Testis (tissue), 2 donors: ENCODE measurements at regions not wholly inside any gene's neighbourhood (a gene's known extent, or its start where the extent isn't known, plus 50 kb on each side); places are given as distances from the start of the nearest gene placed in this dataset.

Experiments
- DNase-seq: peaks from one replicate; pipeline ENCODE4 v3.0.0-alpha.2; 2019
- H3K27ac ChIP-seq, 2 donors: fragments of 200-600 bp; sonication (generic); one replicate each; pipeline ENCODE4 v1.5.1; 2019
- H3K27me3 ChIP-seq: fragments of 200-600 bp; sonication (generic); one replicate; pipeline ENCODE4 v1.5.1; 2019
- H3K36me3 ChIP-seq: fragments of 200-600 bp; sonication (generic); one replicate; pipeline ENCODE4 v1.5.1; 2017; ENCODE audit warnings: low read depth; ENCODE audit errors: missing control alignments
- H3K4me1 ChIP-seq: fragments of 200-600 bp; sonication (generic); one replicate; pipeline ENCODE4 v1.5.1; 2019
- H3K4me3 ChIP-seq, 2 donors: fragments of 200-600 bp; sonication (generic); one replicate each; pipeline ENCODE4 v1.5.1; 2017 to 2019
- H3K9me3 ChIP-seq: fragments of 200-600 bp; sonication (generic); one replicate; pipeline ENCODE4 v1.5.1; 2017
- CTCF ChIP-seq, 3 experiments: fragments of 450-650 bp in 2 of 3; fragments of 200-600 bp in 1 of 3; sonication (generic) in 1 of 3; IDR thresholded peaks; one replicate each; pipeline ENCODE4 v1.5.1; 2016 to 2019; ENCODE audit warnings: antibody characterized with exemption in 3 of 3, mild to moderate bottlenecking in 2 of 3, moderate library complexity in 1 of 3
- POLR2A ChIP-seq: fragments of 450-650 bp; IDR thresholded peaks from one replicate; pipeline ENCODE4 v1.6.1; 2017; ENCODE audit warnings: antibody characterized with exemption, mild to moderate bottlenecking, moderate library complexity
- WGBS, 2 donors: methylation state at CpG; one replicate each; pipeline ENCODE4 v1.1.5; 2018; 5-methylcytosine and 5-hydroxymethylcytosine counted together
- intact Hi-C: fragments of 100-400 bp; cut with DNase I; formaldehyde crosslinking; loops from one replicate; pipeline ENCODE4 v1.15.1; 2023; ENCODE audit warnings: low total_unique reads

DNA sequence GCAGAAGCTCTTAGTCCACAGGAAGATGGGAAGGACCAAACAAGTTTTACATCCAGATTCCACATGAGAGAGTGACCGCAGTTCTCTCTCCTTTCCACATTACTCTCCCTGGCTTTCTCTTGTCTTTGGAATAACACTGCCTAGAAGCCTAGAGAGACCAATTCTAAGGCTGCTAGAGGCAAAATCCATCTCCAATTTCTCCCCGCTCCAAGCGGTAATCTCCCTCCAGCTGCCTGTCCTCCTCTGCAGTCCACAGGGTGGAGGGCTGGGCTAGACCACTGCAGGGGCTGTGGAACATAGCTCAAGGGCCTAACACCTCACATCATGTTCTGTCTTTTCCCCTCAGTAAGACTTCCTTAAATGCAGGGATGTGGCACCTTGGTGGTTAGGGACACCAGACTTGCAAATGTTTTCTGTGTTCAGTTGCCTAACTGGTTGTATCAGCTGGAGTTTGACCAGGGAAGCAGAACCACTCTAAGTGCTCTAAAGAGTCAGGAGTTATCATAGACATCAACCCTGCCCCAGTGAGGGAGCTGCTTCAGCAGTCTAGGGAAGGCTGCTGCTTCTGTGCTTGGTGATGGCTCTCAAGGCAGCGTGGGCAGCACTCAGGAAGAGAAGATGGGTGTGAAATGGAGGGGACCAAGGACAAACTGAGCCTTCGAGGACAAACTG, 423.1 kb downstream of the BCOR start:
- no peaks in the 10 kb centered on the region for H3K9me3 ChIP-seq
- WGBS, 2 donors: 70 to 89% methylated on average over 2 to 5 of the region's 5 CpGs
- intact Hi-C loops: no loop called here
- no peak for DNase-seq
- H3K27ac ChIP-seq: no peak overlapping the region
- H3K27me3 ChIP-seq: no peaks in the 10 kb centered on the region
- no peaks in the 10 kb centered on the region for H3K4me1 ChIP-seq
- TF ChIP-seq CTCF (IDR thresholded peaks at IDR 0.05) (no peak), POLR2A (no peak)
- no peak overlapping the region for H3K4me3 ChIP-seq
- no peaks in the 10 kb centered on the region for H3K36me3 ChIP-seq

- intact Hi-C loops: no loop called here
- H3K4me1 ChIP-seq: no peaks in the 10 kb centered on the region
- no peaks in the 10 kb centered on the region for H3K27me3 ChIP-seq
- no peaks in the 10 kb centered on the region for H3K9me3 ChIP-seq
- 82 to 93% methylated on average over 3 to 6 of the region's 6 CpGs for WGBS, 2 donors
- no peak overlapping the region for H3K4me3 ChIP-seq
- TF ChIP-seq CTCF (IDR thresholded peaks at IDR 0.05): no peak
- H3K27ac ChIP-seq: no peak overlapping the region
- no peaks in the 10 kb centered on the region for H3K36me3 ChIP-seq
- DNase-seq: no peak
These were observed 422.6 kb downstream of the BCOR start for GRCh38 chrX:39675162-39675553.

- peak; percentile 54 for DNase-seq
- 22 to 45% methylated on average over 1 to 2 of the region's 2 CpGs for WGBS, 2 donors
- H3K27ac ChIP-seq: no peak overlapping the region
These were observed 422.1 kb downstream of the BCOR start for GRCh38 chrX:39675619-39676018.

GRCh38 chrX:39676434-39676833, 421.3 kb downstream of the BCOR start:
- no peak for TF ChIP-seq POLR2A
- TF ChIP-seq CTCF (IDR thresholded peaks at IDR 0.05): no peak
- H3K36me3 ChIP-seq: no peaks in the 10 kb centered on the region
- no peak overlapping the region for H3K27ac ChIP-seq
- no peaks in the 10 kb centered on the region for H3K9me3 ChIP-seq
- no peaks in the 10 kb centered on the region for H3K27me3 ChIP-seq
- 73 to 93% methylated on average over 3 of the region's 3 CpGs for WGBS, 2 donors
- no peak for DNase-seq
- intact Hi-C loops: no loop called here
- H3K4me1 ChIP-seq: no peaks in the 10 kb centered on the region
- no peak overlapping the region for H3K4me3 ChIP-seq

More at GRCh38 chrX:39675619-39676018, 422.1 kb downstream of the BCOR start:
- H3K4me1 ChIP-seq: no peaks in the 10 kb centered on the region
- TF ChIP-seq CTCF (IDR thresholded peaks at IDR 0.05): no peak
- no peak for TF ChIP-seq POLR2A
- H3K9me3 ChIP-seq: no peaks in the 10 kb centered on the region
- H3K27me3 ChIP-seq: no peaks in the 10 kb centered on the region
- intact Hi-C loops: no loop called here
- no peaks in the 10 kb centered on the region for H3K36me3 ChIP-seq
- H3K4me3 ChIP-seq: no peak overlapping the region

DNA sequence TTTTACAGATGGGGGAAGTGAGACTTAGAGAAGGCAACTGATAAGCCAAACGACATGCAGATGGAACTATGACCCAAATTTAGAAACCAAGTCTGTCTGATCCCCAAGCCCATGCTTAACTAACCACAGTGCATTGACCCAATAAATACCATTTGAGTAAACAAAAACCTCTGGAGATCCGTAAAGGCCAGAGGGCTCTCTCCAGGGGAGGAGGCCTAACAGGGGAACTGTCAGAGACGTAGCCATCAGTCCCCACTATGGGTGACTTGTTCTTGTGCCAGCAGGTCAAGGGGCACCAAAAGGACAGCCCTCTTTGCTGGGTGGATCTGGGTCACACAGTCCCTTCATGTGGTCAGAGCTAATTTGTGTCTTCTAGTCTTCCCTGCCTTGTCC, 420.2 kb downstream of the BCOR start:
- Histone ChIP-seq H3K4me3 (no peak overlapping the region), H3K36me3 (no peaks in the 10 kb centered on the region), H3K4me1 (no peaks in the 10 kb centered on the region), H3K9me3 (no peaks in the 10 kb centered on the region), H3K27me3 (no peaks in the 10 kb centered on the region), H3K27ac (no peak overlapping the region)
- intact Hi-C loops: no loop called here
- TF ChIP-seq POLR2A (no peak), CTCF (IDR thresholded peaks at IDR 0.05) (no peak)
- DNase-seq: no peak
- 50 to 66% methylated on average over 1 to 3 of the region's 3 CpGs for WGBS, 2 donors
